Neural cell (in vitro differentiated cells): ENCODE measurements at regions not wholly inside any gene's neighbourhood (a gene's known extent, or its start where the extent isn't known, plus 50 kb on each side); places are given as distances from the start of the nearest gene placed in this dataset.

ENCODE experiments used
- EP300 ChIP-seq: fragments of 450-650 bp; conservative IDR thresholded peaks from 2 replicates; pipeline ENCODE4 v1.6.1; 2014; ENCODE audit warnings: antibody characterized with exemption, mild to moderate bottlenecking, moderate library complexity; ENCODE audit not compliant: poor library complexity, severe bottlenecking
- EZH2 ChIP-seq: fragments of 200-600, 300-800 bp; shearing (Covaris generic), sonication (generic); IDR thresholded peaks from 2 replicates; pipeline ENCODE4 v1.6.1; 2014; ENCODE audit warnings: antibody characterized with exemption, low read length, borderline replicate concordance, mild to moderate bottlenecking; ENCODE audit not compliant: insufficient read depth, poor library complexity, severe bottlenecking
- MXI1 ChIP-seq: fragments of 450-650 bp; conservative IDR thresholded peaks from 2 replicates; pipeline ENCODE4 v1.6.1; 2014; ENCODE audit warnings: antibody characterized with exemption, mild to moderate bottlenecking; ENCODE audit not compliant: poor library complexity, severe bottlenecking
- POLR2AphosphoS5 ChIP-seq: IDR thresholded peaks from 2 replicates; pipeline ENCODE4 v1.6.1; 2012
- RAD21 ChIP-seq: fragments of 450-650 bp; conservative IDR thresholded peaks from 2 replicates; pipeline ENCODE4 v1.6.1; 2014; ENCODE audit warnings: antibody characterized with exemption, mild to moderate bottlenecking, moderate library complexity
- SMC3 ChIP-seq: fragments of 450-650 bp; conservative IDR thresholded peaks from 2 replicates; pipeline ENCODE4 v1.6.1; 2014; ENCODE audit warnings: antibody characterized with exemption, mild to moderate bottlenecking, moderate library complexity; ENCODE audit not compliant: poor library complexity
- TAF1 ChIP-seq: IDR thresholded peaks from 2 replicates; pipeline ENCODE4 v1.6.1; 2012; ENCODE audit warnings: low read depth
- TF ChIP-seq, protein P1 (sequence below): fragments of 450-650 bp; IDR thresholded peaks from 2 replicates; pipeline ENCODE4 v1.5.1; 2014; ENCODE audit warnings: antibody characterized with exemption, mild to moderate bottlenecking, moderate library complexity; ENCODE audit not compliant: poor library complexity, severe bottlenecking
- TF ChIP-seq, protein P2 (sequence below): IDR thresholded peaks from 2 replicates; pipeline ENCODE4 v1.6.1; 2012; ENCODE audit warnings: borderline replicate concordance

DNA sequence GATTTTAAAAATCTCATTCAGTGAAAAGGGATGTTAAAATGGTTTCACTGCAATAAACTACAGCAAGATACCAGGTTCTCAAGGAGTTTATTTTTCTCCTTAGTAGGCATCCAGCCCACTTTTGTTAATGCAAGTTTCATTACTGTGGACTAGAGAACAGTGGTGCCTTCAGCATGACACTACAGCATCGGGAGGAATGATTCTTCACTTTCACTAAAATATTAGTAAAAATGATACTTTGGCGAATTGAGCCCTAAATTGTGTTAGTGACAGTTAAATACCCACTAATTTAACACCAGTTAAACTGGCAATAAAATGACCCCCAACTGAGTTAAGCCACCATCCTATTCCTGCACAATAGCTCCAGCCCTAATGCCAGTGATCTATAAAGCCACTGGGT lies 152.2 kb upstream of the MPDZ start:
- TF ChIP-seq, protein P1, sequence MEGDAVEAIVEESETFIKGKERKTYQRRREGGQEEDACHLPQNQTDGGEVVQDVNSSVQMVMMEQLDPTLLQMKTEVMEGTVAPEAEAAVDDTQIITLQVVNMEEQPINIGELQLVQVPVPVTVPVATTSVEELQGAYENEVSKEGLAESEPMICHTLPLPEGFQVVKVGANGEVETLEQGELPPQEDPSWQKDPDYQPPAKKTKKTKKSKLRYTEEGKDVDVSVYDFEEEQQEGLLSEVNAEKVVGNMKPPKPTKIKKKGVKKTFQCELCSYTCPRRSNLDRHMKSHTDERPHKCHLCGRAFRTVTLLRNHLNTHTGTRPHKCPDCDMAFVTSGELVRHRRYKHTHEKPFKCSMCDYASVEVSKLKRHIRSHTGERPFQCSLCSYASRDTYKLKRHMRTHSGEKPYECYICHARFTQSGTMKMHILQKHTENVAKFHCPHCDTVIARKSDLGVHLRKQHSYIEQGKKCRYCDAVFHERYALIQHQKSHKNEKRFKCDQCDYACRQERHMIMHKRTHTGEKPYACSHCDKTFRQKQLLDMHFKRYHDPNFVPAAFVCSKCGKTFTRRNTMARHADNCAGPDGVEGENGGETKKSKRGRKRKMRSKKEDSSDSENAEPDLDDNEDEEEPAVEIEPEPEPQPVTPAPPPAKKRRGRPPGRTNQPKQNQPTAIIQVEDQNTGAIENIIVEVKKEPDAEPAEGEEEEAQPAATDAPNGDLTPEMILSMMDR, result no peak
- TF ChIP-seq EP300 (no peak), SMC3 (no peak), EZH2 (no peak), MXI1 (no peak), POLR2AphosphoS5 (no peak), RAD21 (no peak), TAF1 (no peak)
- TF ChIP-seq, protein P2, sequence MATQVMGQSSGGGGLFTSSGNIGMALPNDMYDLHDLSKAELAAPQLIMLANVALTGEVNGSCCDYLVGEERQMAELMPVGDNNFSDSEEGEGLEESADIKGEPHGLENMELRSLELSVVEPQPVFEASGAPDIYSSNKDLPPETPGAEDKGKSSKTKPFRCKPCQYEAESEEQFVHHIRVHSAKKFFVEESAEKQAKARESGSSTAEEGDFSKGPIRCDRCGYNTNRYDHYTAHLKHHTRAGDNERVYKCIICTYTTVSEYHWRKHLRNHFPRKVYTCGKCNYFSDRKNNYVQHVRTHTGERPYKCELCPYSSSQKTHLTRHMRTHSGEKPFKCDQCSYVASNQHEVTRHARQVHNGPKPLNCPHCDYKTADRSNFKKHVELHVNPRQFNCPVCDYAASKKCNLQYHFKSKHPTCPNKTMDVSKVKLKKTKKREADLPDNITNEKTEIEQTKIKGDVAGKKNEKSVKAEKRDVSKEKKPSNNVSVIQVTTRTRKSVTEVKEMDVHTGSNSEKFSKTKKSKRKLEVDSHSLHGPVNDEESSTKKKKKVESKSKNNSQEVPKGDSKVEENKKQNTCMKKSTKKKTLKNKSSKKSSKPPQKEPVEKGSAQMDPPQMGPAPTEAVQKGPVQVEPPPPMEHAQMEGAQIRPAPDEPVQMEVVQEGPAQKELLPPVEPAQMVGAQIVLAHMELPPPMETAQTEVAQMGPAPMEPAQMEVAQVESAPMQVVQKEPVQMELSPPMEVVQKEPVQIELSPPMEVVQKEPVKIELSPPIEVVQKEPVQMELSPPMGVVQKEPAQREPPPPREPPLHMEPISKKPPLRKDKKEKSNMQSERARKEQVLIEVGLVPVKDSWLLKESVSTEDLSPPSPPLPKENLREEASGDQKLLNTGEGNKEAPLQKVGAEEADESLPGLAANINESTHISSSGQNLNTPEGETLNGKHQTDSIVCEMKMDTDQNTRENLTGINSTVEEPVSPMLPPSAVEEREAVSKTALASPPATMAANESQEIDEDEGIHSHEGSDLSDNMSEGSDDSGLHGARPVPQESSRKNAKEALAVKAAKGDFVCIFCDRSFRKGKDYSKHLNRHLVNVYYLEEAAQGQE, result no peak
